HUES48 (cell line): ENCODE measurements at regions not wholly inside any gene's neighbourhood (a gene's known extent, or its start where the extent isn't known, plus 50 kb on each side); places are given as distances from the start of the nearest gene placed in this dataset.

Experiments used
- H3K27ac ChIP-seq: one replicate; pipeline ENCODE4 v1.7.0; 2013; ENCODE audit warnings: low read depth, low read length, inconsistent platforms
- H3K27me3 ChIP-seq: 2 replicates; pipeline ENCODE4 v1.6.1; 2013; ENCODE audit warnings: mild to moderate bottlenecking, low read length; ENCODE audit not compliant: control insufficient read depth, insufficient read depth
- H3K36me3 ChIP-seq: 2 replicates; pipeline ENCODE4 v1.6.1; 2013; ENCODE audit warnings: low read length; ENCODE audit not compliant: control insufficient read depth, insufficient read depth
- H3K4me1 ChIP-seq: 2 replicates; pipeline ENCODE4 v1.6.1; 2013; ENCODE audit warnings: mild to moderate bottlenecking, low read length; ENCODE audit not compliant: control insufficient read depth, insufficient read depth
- H3K4me3 ChIP-seq: 2 replicates; pipeline ENCODE4 v1.5.1; 2013; ENCODE audit warnings: mild to moderate bottlenecking, low read depth, low read length
- H3K9ac ChIP-seq: 2 replicates; pipeline ENCODE4 v1.6.1; 2013; ENCODE audit warnings: mild to moderate bottlenecking, low read depth, low read length, moderate library complexity
- H3K9me3 ChIP-seq: 2 replicates; pipeline ENCODE4 v1.6.1; 2013; ENCODE audit warnings: low read length; ENCODE audit not compliant: control insufficient read depth, insufficient read depth

- H3K36me3 ChIP-seq, result no peaks in the 10 kb centered on the region
- peaks cover 19% of the 10 kb centered on the region for H3K4me1 ChIP-seq
- peak overlapping the region; percentile 20 for H3K27ac ChIP-seq
- no peaks in the 10 kb centered on the region for H3K27me3 ChIP-seq
- no peak overlapping the region for H3K9ac ChIP-seq
- 0 out of 2 replicates have a peak, but pooled peaks cover 6% of the 10 kb centered on the region for H3K9me3 ChIP-seq
- H3K4me3 ChIP-seq, result peak overlapping the region; percentile 35; the same call in 1 of the 2 replicates
These were observed 56.2 kb downstream of the PABPC4L start for GRCh38 chr4:134145369-134145768.

DNA sequence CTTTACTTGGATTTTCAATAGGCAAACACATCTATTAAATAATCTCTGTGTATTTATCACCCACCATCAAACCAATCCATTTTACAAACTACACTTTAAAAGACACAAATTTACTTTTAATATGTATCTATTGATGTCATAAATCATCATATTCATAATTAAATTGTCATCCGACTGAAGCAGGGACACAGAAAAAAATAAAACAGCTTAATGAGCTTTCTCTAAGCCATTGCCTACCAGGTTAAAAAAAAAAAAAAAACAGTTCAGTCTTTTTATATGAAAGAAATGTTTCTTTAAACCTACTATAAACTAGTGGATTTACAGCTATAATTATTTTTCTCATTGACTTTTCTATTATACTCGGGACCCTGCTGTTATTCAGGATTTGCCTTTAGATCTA, 57.3 kb downstream of the PABPC4L start:
- H3K4me3 ChIP-seq, result no peak overlapping the region
- no peaks in the 10 kb centered on the region for H3K36me3 ChIP-seq
- H3K4me1 ChIP-seq, result peaks cover 19% of the 10 kb centered on the region
- no peak overlapping the region for H3K9ac ChIP-seq
- no peak overlapping the region for H3K27ac ChIP-seq
- H3K27me3 ChIP-seq, result no peaks in the 10 kb centered on the region
- H3K9me3 ChIP-seq, result 0 out of 2 replicates have a peak, but pooled peaks cover 6% of the 10 kb centered on the region

GRCh38 chr4:134141728-134142127, 59.9 kb downstream of the PABPC4L start:
- Histone ChIP-seq H3K4me3 (no peak overlapping the region), H3K4me1 (peaks cover 19% of the 10 kb centered on the region), H3K36me3 (no peaks in the 10 kb centered on the region), H3K27ac (no peak overlapping the region), H3K27me3 (no peaks in the 10 kb centered on the region), H3K9ac (no peak overlapping the region), H3K9me3 (0 out of 2 replicates have a peak, but pooled peaks cover 4% of the 10 kb centered on the region)

DNA sequence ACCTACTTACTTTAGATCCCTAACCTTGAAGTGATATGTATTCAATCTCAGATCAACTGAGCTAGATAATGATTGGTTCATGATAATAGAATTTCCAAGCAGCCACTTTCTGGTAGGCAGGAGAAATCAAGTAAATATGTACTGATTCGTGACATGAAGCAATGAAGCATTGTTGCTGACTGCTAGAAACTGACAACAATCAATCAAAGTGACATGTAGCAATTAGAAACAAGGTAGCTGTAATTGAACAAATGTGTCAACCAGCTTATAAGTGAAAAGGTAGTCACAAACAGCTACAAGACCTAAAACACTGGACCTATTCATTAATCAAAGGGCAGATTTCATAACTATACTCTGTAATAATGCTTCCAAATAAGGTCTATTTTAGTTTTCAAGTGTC, 62.4 kb downstream of the PABPC4L start:
- Histone ChIP-seq H3K4me3 (no peak overlapping the region), H3K9ac (no peak overlapping the region), H3K36me3 (no peaks in the 10 kb centered on the region), H3K27ac (no peak overlapping the region), H3K27me3 (no peaks in the 10 kb centered on the region), H3K9me3 (no peaks in the 10 kb centered on the region), H3K4me1 (peaks cover 1% of the 10 kb centered on the region; the same call in 1 of the 2 replicates)

- no peaks in the 10 kb centered on the region for H3K4me1 ChIP-seq
- H3K27me3 ChIP-seq, result no peaks in the 10 kb centered on the region
- no peak overlapping the region for H3K27ac ChIP-seq
- no peaks in the 10 kb centered on the region for H3K36me3 ChIP-seq
- no peak overlapping the region for H3K4me3 ChIP-seq
- H3K9ac ChIP-seq, result no peak overlapping the region
- no peaks in the 10 kb centered on the region for H3K9me3 ChIP-seq
These were observed 69.4 kb downstream of the PABPC4L start for GRCh38 chr4:134132086-134132783.

DNA sequence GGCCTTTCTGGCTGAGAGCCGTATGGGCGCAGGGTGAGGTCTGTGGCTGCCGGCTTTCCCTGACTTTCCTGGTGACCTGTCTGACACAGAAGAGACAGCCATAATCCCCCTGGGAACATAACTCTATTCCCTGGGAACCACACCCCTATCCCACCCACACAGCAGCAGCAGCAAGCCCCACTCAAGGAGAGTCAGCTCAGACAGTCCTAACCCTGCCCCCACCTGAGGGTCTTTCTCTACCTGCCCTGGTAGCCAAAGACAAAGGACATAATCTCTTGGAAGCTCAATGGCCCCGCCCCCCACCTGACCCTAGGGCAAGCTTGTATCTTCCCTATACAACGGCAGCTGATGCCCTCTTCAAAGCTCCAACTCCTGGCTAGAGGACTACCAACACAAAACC, 74.6 kb downstream of the PABPC4L start:
- Histone ChIP-seq H3K4me1 (no peaks in the 10 kb centered on the region), H3K27ac (no peak overlapping the region), H3K9me3 (no peaks in the 10 kb centered on the region), H3K27me3 (no peaks in the 10 kb centered on the region), H3K9ac (no peak overlapping the region), H3K4me3 (no peak overlapping the region), H3K36me3 (no peaks in the 10 kb centered on the region)

GRCh38 chr4:134126000-134126560, 75.5 kb downstream of the PABPC4L start:
- no peaks in the 10 kb centered on the region for H3K36me3 ChIP-seq
- H3K4me3 ChIP-seq, result no peak overlapping the region
- no peak overlapping the region for H3K27ac ChIP-seq
- H3K9me3 ChIP-seq, result no peaks in the 10 kb centered on the region
- H3K9ac ChIP-seq, result no peak overlapping the region
- H3K4me1 ChIP-seq, result no peaks in the 10 kb centered on the region
- H3K27me3 ChIP-seq, result no peaks in the 10 kb centered on the region

DNA sequence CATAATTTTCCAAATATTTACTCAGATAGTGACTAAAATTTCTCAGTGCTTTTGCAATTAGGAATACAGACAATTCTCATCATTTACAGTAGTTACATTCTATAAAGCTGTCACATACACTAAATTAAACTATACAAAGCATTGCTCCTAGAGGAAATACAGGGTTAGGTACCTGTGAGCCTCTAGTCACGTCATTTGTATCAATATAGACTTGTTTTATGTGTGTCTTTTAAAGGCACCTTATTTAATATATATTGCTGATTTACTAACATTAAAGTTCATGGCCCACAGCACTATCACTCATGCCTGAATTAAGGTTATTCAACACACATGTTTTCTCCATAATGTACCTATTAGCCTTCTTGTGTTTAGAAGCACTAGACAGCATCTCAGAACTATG, 78.7 kb downstream of the PABPC4L start:
- Histone ChIP-seq H3K9ac (no peak overlapping the region), H3K36me3 (no peaks in the 10 kb centered on the region), H3K27me3 (no peaks in the 10 kb centered on the region), H3K4me1 (peaks cover 6% of the 10 kb centered on the region; the same call in 1 of the 2 replicates), H3K4me3 (no peak overlapping the region), H3K27ac (no peak overlapping the region), H3K9me3 (no peaks in the 10 kb centered on the region)

- H3K9me3 ChIP-seq, result no peaks in the 10 kb centered on the region
- H3K27ac ChIP-seq, result no peak overlapping the region
- H3K4me1 ChIP-seq, result peaks cover 6% of the 10 kb centered on the region; the same call in 1 of the 2 replicates
- no peak overlapping the region for H3K4me3 ChIP-seq
- H3K36me3 ChIP-seq, result no peaks in the 10 kb centered on the region
- H3K27me3 ChIP-seq, result no peaks in the 10 kb centered on the region
- no peak overlapping the region for H3K9ac ChIP-seq
These were observed 84.0 kb downstream of the PABPC4L start for GRCh38 chr4:134117392-134118183.

DNA sequence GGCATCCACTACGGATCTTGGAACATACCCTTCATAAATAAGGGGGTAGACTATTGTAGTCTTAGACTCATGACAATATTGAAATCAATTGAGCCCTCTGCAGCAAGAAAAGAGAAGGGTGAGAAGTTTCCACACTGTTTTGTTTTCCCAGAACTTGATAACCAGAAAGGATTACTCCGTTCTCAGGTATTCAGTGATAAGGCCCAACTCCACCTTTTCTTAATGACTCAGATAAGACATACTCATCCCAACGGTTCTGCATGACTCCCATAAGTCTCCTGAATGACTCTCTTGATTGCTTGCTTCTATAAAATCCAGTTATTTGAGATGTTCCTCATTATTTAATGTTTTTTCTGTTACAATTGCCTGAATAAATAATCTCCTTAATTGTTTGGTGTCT, 111.7 kb downstream of the PABPC4L start:
- Histone ChIP-seq H3K4me3 (no peak overlapping the region), H3K9ac (no peak overlapping the region), H3K27ac (no peak overlapping the region), H3K4me1 (peaks cover 10% of the 10 kb centered on the region), H3K27me3 (no peaks in the 10 kb centered on the region), H3K36me3 (no peaks in the 10 kb centered on the region), H3K9me3 (no peaks in the 10 kb centered on the region)

DNA sequence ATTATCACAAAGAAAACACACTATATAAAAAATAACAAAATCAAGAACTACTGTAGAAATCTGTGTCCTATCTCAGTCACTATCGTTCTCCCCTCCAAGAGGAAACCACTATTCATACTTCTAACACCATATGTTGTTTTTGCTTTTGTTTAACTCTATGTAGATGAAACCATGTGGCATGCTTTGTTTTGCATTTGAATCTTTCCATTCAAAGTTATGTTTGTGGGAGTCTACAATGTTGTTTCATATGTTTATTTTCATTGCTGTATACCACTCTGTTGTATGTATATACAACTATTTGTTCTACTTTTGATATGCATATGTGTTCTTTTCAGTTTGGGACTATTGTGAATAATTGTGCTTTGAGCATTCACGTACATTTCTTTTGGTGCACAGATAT, 116.1 kb downstream of the PABPC4L start:
- Histone ChIP-seq H3K9ac (no peak overlapping the region), H3K27me3 (no peaks in the 10 kb centered on the region), H3K36me3 (no peaks in the 10 kb centered on the region), H3K9me3 (no peaks in the 10 kb centered on the region), H3K4me1 (peaks cover 20% of the 10 kb centered on the region), H3K4me3 (0 out of 2 replicates have a peak overlapping the region, but pooled peaks have one; percentile 5), H3K27ac (no peak overlapping the region)
